ENCODE measurements at regions not wholly inside any gene's neighbourhood (a gene's known extent, or its start where the extent isn't known, plus 50 kb on each side); places are given as distances from the start of the nearest gene placed in this dataset.
"Not testable (repeated sequence)": the region's sequence is repeated elsewhere in the genome, so short reads cannot be mapped to it uniquely, and the experiment has no call there.

- no peak for DNase-seq
These were observed 577.5 kb downstream of the DIPK2A start for GRCh38 chr3:144549166-144549565.

- DNase-seq = no peak
These were observed 580.9 kb downstream of the DIPK2A start for GRCh38 chr3:144552346-144553057.

GRCh38 chr3:144553301-144553700 lies 581.7 kb downstream of the DIPK2A start:
- no peak for DNase-seq

- no peak for DNase-seq
These were observed 583.3 kb downstream of the DIPK2A start for GRCh38 chr3:144554889-144555288.

- DNase-seq = no peak
These were observed 584.8 kb downstream of the DIPK2A start for GRCh38 chr3:144556392-144556791.

- DNase-seq = no peak
These were observed 585.9 kb downstream of the DIPK2A start for GRCh38 chr3:144557515-144557914.

GRCh38 chr3:144564011-144564410 lies 592.4 kb downstream of the DIPK2A start:
- DNase-seq = no peak

- DNase-seq = no peak
These were observed 594.7 kb downstream of the DIPK2A start for GRCh38 chr3:144566320-144566719.

GRCh38 chr3:144569651-144570050 lies 598.0 kb downstream of the DIPK2A start:
- no peak for DNase-seq

GRCh38 chr3:144583871-144584270 lies 612.2 kb downstream of the DIPK2A start:
- no peak for DNase-seq

GRCh38 chr3:144585408-144585807 lies 613.8 kb downstream of the DIPK2A start:
- no peak for DNase-seq

GRCh38 chr3:144585953-144586352 lies 614.3 kb downstream of the DIPK2A start:
- no peak for DNase-seq

GRCh38 chr3:144586382-144586781 lies 614.8 kb downstream of the DIPK2A start:
- no peak for DNase-seq

GRCh38 chr3:144590854-144591253 lies 619.2 kb downstream of the DIPK2A start:
- peak; percentile 43 for DNase-seq

GRCh38 chr3:144593881-144594280 lies 622.3 kb downstream of the DIPK2A start:
- DNase-seq = peak; percentile 38

- DNase-seq = not testable (repeated sequence)
These were observed 648.6 kb downstream of the DIPK2A start for GRCh38 chr3:144620236-144620635.

- no peak for DNase-seq
These were observed 651.2 kb downstream of the DIPK2A start for GRCh38 chr3:144622845-144623244.

- DNase-seq = no peak
These were observed 653.0 kb downstream of the DIPK2A start for GRCh38 chr3:144624656-144625055.

- DNase-seq = peak; percentile 7
These were observed 655.2 kb downstream of the DIPK2A start for GRCh38 chr3:144626835-144627234.

- DNase-seq = no peak
These were observed 657.8 kb downstream of the DIPK2A start for GRCh38 chr3:144629381-144629780.

- DNase-seq = no peak
These were observed 665.2 kb downstream of the DIPK2A start for GRCh38 chr3:144636833-144637232.

GRCh38 chr3:144638009-144638408 lies 666.4 kb downstream of the DIPK2A start:
- DNase-seq = no peak

- DNase-seq = no peak
These were observed 672.2 kb downstream of the DIPK2A start for GRCh38 chr3:144643771-144644198.

- DNase-seq = no peak
These were observed 673.7 kb downstream of the DIPK2A start for GRCh38 chr3:144645300-144645699.

- DNase-seq = no peak
These were observed 678.8 kb downstream of the DIPK2A start for GRCh38 chr3:144650380-144650779.
